Heart right ventricle (tissue), 16 donors: ENCODE measurements at regions not wholly inside any gene's neighbourhood (a gene's known extent, or its start where the extent isn't known, plus 50 kb on each side); places are given as distances from the start of the nearest gene placed in this dataset.

Source experiments
- ATAC-seq, 8 donors: fragments of 200-7000 bp; cut with Tn5 transposase; one replicate each; pipeline ENCODE4 v1.9.1; 2020; ENCODE audit warnings: mild to moderate bottlenecking in 8 of 8, moderate library complexity in 8 of 8, moderate number of reproducible peaks in 1 of 8
- DNase-seq, 2 donors: peaks; one replicate each; pipeline ENCODE4 v3.0.0-alpha.2; 2020
- H3K27ac ChIP-seq, 10 donors: fragments of 200-600 bp; sonication (generic) in 2 of 10; one replicate each; pipeline versions ENCODE4 v1.5.0 to v1.8.0; 2020 to 2022; ENCODE audit warnings: mild to moderate bottlenecking in 3 of 10
- H3K27me3 ChIP-seq, 7 donors: fragments of 200-600 bp; one replicate each; pipeline ENCODE4 v1.8.0; 2021 to 2022; ENCODE audit warnings: mild to moderate bottlenecking in 2 of 7
- H3K36me3 ChIP-seq, 9 donors: fragments of 200-600 bp; sonication (generic) in 1 of 9; one replicate each; pipeline versions ENCODE4 v1.5.0 to v1.8.0; 2020 to 2022; ENCODE audit warnings: mild to moderate bottlenecking in 2 of 9
- H3K4me1 ChIP-seq, 9 donors: fragments of 200-600 bp; sonication (generic) in 1 of 9; one replicate each; pipeline versions ENCODE4 v1.5.0 to v1.8.0; 2020 to 2022; ENCODE audit warnings: mild to moderate bottlenecking in 4 of 9
- H3K4me3 ChIP-seq, 10 donors: fragments of 200-600 bp; sonication (generic) in 2 of 10; one replicate each; pipeline versions ENCODE4 v1.5.0 to v1.8.0; 2020 to 2022; ENCODE audit warnings: mild to moderate bottlenecking in 7 of 10, moderate library complexity in 2 of 10
- H3K9me3 ChIP-seq, 11 donors: fragments of 200-600 bp in 10 of 11; sonication (generic) in 2 of 11; one replicate each; pipeline versions ENCODE4 v1.5.0 to v1.8.0; 2013 to 2022; ENCODE audit warnings: mild to moderate bottlenecking in 2 of 11, control low read depth in 1 of 11, moderate library complexity in 1 of 11
- WGBS, 2 donors: extraction: QIAGEN DNeasy Blood & Tissue Kit; methylation state at CpG; one replicate each; pipeline ENCODE4 v1.1.7; 2013; ENCODE audit warnings: inconsistent platforms in 1 of 2; 5-methylcytosine and 5-hydroxymethylcytosine counted together
- intact Hi-C, 10 donors: fragments of 100-400 bp; cut with DNase I; formaldehyde crosslinking; loops; one replicate each; pipeline versions ENCODE4 v1.11.1 to v1.14.2; 2022
- TF ChIP-seq, protein P1 (sequence below), 9 donors: fragments of 200-600 bp; sonication (generic) in 2 of 9; IDR thresholded peaks; one replicate each; pipeline versions ENCODE4 v1.5.0 to v1.8.0; 2021 to 2022; ENCODE audit warnings: antibody characterized with exemption in 9 of 9, mild to moderate bottlenecking in 5 of 9, moderate library complexity in 1 of 9
- donor health status: Arrhythmogenic right ventricular cardiomyopathy.
- donor health status: ischemic (EF 13 %, LVEDD 7.1; RV severe dilation, severe dysfunction).
- donor health status: healthy with polysubstance abuse.
- donor health status: DM: no; HTN: yes; CAD: no.
- donor health status: DM: no; HTN: no; CAD: no.
- donor health status: ischemic (EF 25% LVEDD 6.9; RV normal size, moderate dysfunction).
- donor health status: ischemic (EF 25% LVEDD 5.7; RV mildly dilated, moderate dysfunction).
- donor health status: healthy.
- donor health status: DM: yes; HTN: yes; CAD: no.
- donor health status: Ischemic cardiomyopathy.
- donor health status: ischemic (EF 35%, LVEDD 5.7; RV mildly dilated, moderate dysfunction).
- donor health status: nonischemic (EF 11% LVEDD 7.7; RV severe dilation, severe dysfunction).
- donor health status: DM: yes; HTN: yes; CAD: no.
- donor health status: PGD.
- donor health status: ischemic (EF 29% LVEDD 5.4; RV normal size, mild dysfunction).
- donor health status: nonischemic (EF 23%, LVEDD 6.1; RV moderate dilation, normal function).

DNA sequence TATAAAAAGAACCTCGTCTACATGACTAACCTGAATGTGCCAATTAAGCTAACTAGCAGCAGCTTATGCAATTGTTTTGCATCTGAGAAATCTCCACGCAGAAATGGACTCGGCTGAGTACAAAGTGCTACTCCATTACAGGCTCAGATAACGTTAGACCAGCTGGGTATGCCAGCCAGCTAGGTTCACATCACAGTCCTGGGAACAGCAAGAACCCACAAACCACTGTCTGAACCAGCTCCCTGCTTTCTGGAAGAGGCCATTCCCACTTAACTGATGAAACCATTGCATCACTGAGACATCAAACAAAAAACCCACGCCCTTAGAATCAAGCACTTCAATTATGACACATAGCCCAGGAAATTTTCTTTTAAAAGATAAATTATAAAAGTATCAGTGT, 202.7 kb downstream of the CYRIA start:
- Histone ChIP-seq H3K27ac (no peak overlapping the region), H3K36me3 (no peaks in the 10 kb centered on the region), H3K4me3 (no peak overlapping the region), H3K27me3 (peaks cover 0 to 37% (median 15%) of the 10 kb centered on the region in 7 donors), H3K9me3 (peaks cover 0 to 6% (median 0%) of the 10 kb centered on the region in 11 donors), H3K4me1 (no peaks in the 10 kb centered on the region)
- TF ChIP-seq, protein P1, sequence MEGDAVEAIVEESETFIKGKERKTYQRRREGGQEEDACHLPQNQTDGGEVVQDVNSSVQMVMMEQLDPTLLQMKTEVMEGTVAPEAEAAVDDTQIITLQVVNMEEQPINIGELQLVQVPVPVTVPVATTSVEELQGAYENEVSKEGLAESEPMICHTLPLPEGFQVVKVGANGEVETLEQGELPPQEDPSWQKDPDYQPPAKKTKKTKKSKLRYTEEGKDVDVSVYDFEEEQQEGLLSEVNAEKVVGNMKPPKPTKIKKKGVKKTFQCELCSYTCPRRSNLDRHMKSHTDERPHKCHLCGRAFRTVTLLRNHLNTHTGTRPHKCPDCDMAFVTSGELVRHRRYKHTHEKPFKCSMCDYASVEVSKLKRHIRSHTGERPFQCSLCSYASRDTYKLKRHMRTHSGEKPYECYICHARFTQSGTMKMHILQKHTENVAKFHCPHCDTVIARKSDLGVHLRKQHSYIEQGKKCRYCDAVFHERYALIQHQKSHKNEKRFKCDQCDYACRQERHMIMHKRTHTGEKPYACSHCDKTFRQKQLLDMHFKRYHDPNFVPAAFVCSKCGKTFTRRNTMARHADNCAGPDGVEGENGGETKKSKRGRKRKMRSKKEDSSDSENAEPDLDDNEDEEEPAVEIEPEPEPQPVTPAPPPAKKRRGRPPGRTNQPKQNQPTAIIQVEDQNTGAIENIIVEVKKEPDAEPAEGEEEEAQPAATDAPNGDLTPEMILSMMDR (IDR thresholded peaks at IDR 0.05) = no peak
- DNase-seq (no peak), ATAC-seq (no peak)
- WGBS, 2 donors = 57 to 58% methylated on average over 5 of the region's 5 CpGs
- intact Hi-C loops = no loop called here

DNA sequence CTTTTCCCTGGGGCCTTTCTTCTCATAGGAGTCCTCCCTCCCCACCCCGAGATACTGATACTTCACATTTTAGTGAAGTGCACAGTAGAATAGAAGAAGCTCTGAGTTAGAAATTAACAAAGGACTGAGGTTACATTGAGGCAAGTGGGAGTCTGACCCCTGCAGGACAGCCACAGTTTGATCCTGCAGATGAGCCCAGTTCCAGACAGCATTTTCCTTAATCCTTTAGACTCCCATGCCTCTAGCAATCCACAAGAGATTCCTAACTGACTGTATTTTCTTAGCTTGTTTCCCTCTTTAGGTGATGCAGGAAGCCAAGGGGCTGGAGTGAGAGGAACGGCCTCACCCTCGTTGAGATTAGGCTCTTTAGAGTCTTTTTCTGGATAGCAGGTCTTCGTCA, 204.0 kb downstream of the CYRIA start:
- no peak for DNase-seq
- intact Hi-C loops = no loop called here
- peaks cover 0 to 6% (median 0%) of the 10 kb centered on the region in 11 donors for H3K9me3 ChIP-seq
- TF ChIP-seq, protein P1 (IDR thresholded peaks at IDR 0.05) = peak in 2 of 9 donors; percentile 13 to 16
- H3K27me3 ChIP-seq = peaks cover 0 to 37% (median 15%) of the 10 kb centered on the region in 7 donors
- WGBS, 2 donors = 76 to 78% methylated on average over 4 of the region's 4 CpGs
- ATAC-seq = no peak
- no peak overlapping the region for H3K4me3 ChIP-seq
- no peaks in the 10 kb centered on the region for H3K4me1 ChIP-seq
- H3K27ac ChIP-seq = no peak overlapping the region
- no peaks in the 10 kb centered on the region for H3K36me3 ChIP-seq

DNA sequence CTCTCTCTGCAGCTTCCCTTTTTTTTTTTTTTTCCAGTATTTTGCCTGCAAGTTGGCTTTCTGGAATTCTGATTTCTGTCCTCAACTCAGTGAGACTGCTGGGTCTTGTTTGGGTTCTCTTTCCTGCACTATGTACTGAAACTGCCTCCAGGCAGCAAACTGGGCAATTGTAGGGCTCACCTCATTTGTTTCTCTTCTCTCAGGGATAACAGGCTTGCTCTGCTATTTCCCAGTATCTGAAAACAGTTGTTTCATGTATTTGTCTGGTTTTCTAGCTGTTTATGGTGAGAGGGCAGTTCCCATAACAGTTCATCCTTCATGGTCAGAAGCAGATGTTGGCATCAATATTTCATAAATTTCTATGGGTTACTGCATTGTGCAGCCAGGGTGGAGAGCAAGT, 206.0 kb downstream of the CYRIA start:
- no peak for ATAC-seq
- Histone ChIP-seq H3K9me3 (peaks cover 0 to 6% (median 0%) of the 10 kb centered on the region in 11 donors), H3K4me3 (no peak overlapping the region), H3K27me3 (peaks cover 0 to 29% (median 8%) of the 10 kb centered on the region in 7 donors), H3K27ac (no peak overlapping the region), H3K36me3 (no peaks in the 10 kb centered on the region), H3K4me1 (no peaks in the 10 kb centered on the region)
- no peak for DNase-seq
- TF ChIP-seq, protein P1 (IDR thresholded peaks at IDR 0.05) = no peak
- intact Hi-C loops = no loop called here

DNA sequence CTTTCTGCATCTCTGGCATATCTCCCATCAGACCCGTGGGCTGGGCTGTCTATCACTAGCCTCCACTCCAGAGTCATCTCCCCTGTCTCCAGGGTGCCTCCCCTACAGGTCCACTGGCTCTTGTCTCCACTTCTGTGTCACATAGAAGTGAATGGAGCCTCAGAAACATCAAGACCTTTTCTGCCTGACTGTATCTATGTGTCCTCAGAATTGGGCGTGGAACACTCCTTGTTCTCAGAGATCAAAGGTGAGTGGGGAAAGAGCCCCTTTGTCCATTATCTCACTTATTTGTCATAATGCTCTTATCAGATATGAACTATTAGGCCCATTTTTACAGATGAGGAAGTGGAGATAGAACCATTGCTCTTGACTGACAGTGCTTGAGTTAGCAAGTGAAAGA, 211.0 kb downstream of the CYRIA start:
- TF ChIP-seq, protein P1 (IDR thresholded peaks at IDR 0.05) = no peak
- intact Hi-C loops = no loop called here
- peaks cover 0 to 6% (median 0%) of the 10 kb centered on the region in 11 donors for H3K9me3 ChIP-seq
- H3K36me3 ChIP-seq = no peaks in the 10 kb centered on the region
- no peak overlapping the region for H3K4me3 ChIP-seq
- 73 to 79% methylated on average over 2 of the region's 2 CpGs for WGBS, 2 donors
- no peak for DNase-seq
- H3K27me3 ChIP-seq = peaks cover 0 to 3% (median 0%) of the 10 kb centered on the region in 7 donors
- H3K4me1 ChIP-seq = no peaks in the 10 kb centered on the region
- no peak for ATAC-seq
- H3K27ac ChIP-seq = no peak overlapping the region
